HUES6 (cell line): ENCODE measurements at regions not wholly inside any gene's neighbourhood (a gene's known extent, or its start where the extent isn't known, plus 50 kb on each side); places are given as distances from the start of the nearest gene placed in this dataset.

ENCODE experiments used
- H3K27ac ChIP-seq: 2 replicates; pipeline ENCODE4 v1.7.0; 2013; ENCODE audit warnings: low read depth, mild to moderate bottlenecking, low read length, inconsistent platforms
- H3K27me3 ChIP-seq: 2 replicates; pipeline ENCODE4 v1.6.1; 2013; ENCODE audit warnings: low read length; ENCODE audit not compliant: control insufficient read depth, insufficient read depth
- H3K36me3 ChIP-seq: 2 replicates; pipeline ENCODE4 v1.6.1; 2013; ENCODE audit warnings: low read length; ENCODE audit not compliant: control insufficient read depth, insufficient read depth
- H3K4me1 ChIP-seq: 2 replicates; pipeline ENCODE4 v1.6.1; 2013; ENCODE audit warnings: low read length; ENCODE audit not compliant: control insufficient read depth, insufficient read depth
- H3K4me3 ChIP-seq: 2 replicates; pipeline ENCODE4 v1.5.1; 2013; ENCODE audit warnings: low read depth, low read length
- H3K9ac ChIP-seq: one replicate; pipeline ENCODE4 v1.6.1; 2013; ENCODE audit warnings: mild to moderate bottlenecking, low read length
- H3K9me3 ChIP-seq: 2 replicates; pipeline ENCODE4 v1.6.1; 2013; ENCODE audit warnings: low read depth, low read length; ENCODE audit not compliant: control insufficient read depth, insufficient read depth

DNA sequence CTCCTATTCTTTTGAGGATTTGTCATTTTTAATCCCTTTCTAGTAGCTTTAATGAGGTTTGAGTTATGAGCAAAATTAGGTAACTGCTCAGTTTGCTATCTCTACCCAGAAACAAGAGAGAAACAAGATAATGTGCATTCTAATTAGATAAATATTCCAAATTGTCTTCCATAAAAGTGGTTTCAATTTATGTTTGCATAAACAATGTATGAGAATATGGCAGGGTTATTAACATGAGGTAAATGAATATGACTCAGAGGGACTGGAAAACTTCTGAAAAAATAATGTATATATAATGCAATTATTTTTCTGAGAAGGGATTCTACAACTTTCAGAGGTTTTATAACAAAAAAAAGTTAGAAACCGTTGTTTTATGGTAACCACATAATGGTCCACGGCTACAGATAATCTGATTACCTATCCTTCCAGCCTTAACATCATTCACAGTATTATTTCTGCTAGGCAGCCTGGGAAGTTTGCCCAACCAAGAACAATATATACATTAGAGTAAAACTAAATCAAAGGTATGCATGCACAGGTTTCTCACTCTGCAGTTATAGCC, 101.2 kb downstream of the CRPPA start:
- no peaks in the 10 kb centered on the region for H3K36me3 ChIP-seq
- H3K4me3 ChIP-seq = no peak overlapping the region
- H3K27me3 ChIP-seq = no peaks in the 10 kb centered on the region
- no peak overlapping the region for H3K27ac ChIP-seq
- no peak overlapping the region for H3K9ac ChIP-seq
- H3K9me3 ChIP-seq = no peaks in the 10 kb centered on the region
- no peaks in the 10 kb centered on the region for H3K4me1 ChIP-seq

DNA sequence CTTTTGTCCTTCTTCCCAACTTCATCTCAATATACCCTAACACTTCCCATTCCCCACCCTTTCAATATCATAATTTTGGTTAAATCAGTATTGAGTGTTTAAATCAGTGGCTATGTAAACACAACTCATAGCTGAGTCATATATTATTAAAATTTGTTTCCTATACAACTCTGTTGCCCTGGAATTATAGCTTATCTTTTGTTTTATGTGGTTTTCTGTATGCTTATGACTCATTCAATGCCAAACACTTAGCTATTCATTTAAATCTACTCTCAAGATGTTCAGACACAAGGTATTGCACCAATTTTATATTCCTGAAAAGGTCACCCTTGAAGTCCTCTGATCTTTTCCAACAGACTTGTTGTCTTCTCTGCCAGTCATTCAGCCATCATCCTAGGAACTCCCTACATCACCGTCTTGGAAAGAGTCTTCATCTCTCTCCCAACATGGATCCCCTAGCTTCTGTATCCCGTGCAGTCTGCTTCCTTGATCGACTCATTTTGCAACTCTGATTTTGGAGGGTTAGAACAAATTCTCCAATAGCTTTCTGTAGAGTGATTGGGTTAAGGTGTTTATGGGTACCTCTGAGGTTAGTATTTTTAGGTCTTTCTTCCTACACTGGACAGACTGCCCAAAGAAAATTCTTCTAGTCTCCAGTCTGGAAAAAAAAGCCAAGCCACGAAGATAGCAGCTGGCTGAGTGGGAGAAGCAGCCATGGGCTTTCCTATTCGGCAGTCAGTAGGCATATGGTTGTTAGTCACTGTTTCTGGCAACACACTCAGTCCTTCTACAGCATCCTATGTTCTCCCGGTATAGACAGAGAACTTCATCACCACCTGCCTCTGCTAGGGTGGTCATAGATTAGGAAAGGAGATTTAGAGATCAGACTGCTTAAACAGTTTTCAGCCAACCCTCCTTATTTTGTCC, 102.1 kb downstream of the CRPPA start:
- H3K4me1 ChIP-seq = no peaks in the 10 kb centered on the region
- no peaks in the 10 kb centered on the region for H3K9me3 ChIP-seq
- no peaks in the 10 kb centered on the region for H3K36me3 ChIP-seq
- H3K9ac ChIP-seq = no peak overlapping the region
- H3K4me3 ChIP-seq = no peak overlapping the region
- H3K27ac ChIP-seq = no peak overlapping the region
- no peaks in the 10 kb centered on the region for H3K27me3 ChIP-seq

DNA sequence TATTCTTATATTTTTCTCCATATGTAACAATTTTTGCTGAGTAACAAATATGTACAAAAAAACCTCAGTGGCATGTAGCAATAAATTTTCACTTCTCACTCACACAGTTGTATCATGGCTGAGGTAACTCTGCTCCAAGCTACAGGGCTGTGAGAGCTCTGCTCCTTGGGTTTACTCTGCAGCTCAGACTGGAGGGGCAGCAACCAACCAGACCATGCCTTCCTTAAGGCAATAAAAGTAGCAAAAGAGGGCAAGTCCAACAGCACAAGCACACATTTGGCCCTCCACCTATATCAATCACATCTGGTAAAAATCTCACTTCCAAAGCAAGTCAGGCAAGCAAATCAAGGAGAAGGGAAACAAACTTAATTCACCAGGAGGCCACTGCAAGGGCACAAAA, 102.9 kb downstream of the CRPPA start:
- Histone ChIP-seq H3K9ac (no peak overlapping the region), H3K4me3 (no peak overlapping the region), H3K36me3 (no peaks in the 10 kb centered on the region), H3K27ac (no peak overlapping the region), H3K27me3 (no peaks in the 10 kb centered on the region), H3K9me3 (no peaks in the 10 kb centered on the region), H3K4me1 (no peaks in the 10 kb centered on the region)

DNA sequence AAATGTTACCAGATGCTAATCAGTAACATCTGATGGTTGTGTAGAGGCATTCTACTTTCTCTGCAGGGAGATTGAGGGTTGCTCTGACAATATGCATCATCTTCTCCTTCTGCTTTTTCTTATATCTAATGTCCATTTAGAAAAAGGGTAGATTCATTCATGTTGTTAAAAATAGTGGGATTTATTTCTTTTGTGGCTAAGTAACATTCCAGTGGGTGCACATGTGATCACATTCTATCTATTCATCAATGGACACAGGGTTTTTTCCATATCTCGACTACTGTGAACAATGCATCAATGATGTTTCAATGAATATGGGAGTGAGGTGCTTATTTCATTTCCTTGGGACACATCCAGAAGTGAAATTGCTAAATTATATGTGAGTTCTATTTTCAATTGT, 103.9 kb downstream of the CRPPA start:
- no peaks in the 10 kb centered on the region for H3K9me3 ChIP-seq
- no peak overlapping the region for H3K9ac ChIP-seq
- H3K4me3 ChIP-seq = no peak overlapping the region
- no peaks in the 10 kb centered on the region for H3K27me3 ChIP-seq
- H3K36me3 ChIP-seq = no peaks in the 10 kb centered on the region
- no peaks in the 10 kb centered on the region for H3K4me1 ChIP-seq
- no peak overlapping the region for H3K27ac ChIP-seq

DNA sequence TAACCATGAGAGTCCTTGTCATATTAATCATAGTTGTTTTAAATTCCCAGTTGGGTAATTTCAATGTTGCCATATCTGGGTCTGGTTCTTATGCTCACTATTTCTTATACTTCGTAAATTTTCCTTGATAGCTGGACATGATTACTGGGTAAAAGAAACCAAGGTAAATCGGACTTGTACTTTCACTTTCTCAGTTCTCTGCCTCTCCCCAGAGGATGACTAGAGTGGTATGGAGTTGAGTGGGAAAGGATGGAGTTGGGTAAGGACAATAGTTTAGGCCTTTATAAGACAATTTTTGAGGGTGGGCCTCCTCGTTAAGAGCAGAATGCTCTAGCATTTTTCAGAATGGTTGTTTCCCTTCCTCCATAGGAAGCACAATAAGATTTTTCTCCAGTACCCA, 106.1 kb downstream of the CRPPA start:
- no peaks in the 10 kb centered on the region for H3K9me3 ChIP-seq
- H3K36me3 ChIP-seq = no peaks in the 10 kb centered on the region
- H3K27me3 ChIP-seq = no peaks in the 10 kb centered on the region
- no peak overlapping the region for H3K9ac ChIP-seq
- no peak overlapping the region for H3K4me3 ChIP-seq
- no peak overlapping the region for H3K27ac ChIP-seq
- no peaks in the 10 kb centered on the region for H3K4me1 ChIP-seq

DNA sequence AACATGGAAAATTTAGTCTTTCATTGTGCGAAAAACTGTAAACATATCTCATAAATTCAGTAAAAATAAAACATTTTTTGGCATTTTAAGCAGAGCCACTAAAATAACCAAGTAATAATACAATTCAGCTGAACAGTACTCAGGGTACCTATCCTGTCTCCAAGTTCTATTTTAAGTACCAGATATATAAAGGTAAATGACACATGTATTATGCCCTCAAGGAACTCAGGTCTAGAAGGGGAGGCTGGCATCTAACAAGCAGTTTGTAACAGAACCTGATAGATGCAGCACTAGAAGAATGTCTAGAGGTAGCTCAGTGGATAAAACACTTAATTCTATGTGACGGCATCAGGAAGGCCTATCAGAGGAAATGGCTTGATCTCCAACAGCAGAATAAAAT, 112.2 kb downstream of the CRPPA start:
- H3K4me1 ChIP-seq = no peaks in the 10 kb centered on the region
- no peak overlapping the region for H3K27ac ChIP-seq
- H3K9me3 ChIP-seq = no peaks in the 10 kb centered on the region
- H3K9ac ChIP-seq = no peak overlapping the region
- no peak overlapping the region for H3K4me3 ChIP-seq
- H3K36me3 ChIP-seq = no peaks in the 10 kb centered on the region
- H3K27me3 ChIP-seq = no peaks in the 10 kb centered on the region

DNA sequence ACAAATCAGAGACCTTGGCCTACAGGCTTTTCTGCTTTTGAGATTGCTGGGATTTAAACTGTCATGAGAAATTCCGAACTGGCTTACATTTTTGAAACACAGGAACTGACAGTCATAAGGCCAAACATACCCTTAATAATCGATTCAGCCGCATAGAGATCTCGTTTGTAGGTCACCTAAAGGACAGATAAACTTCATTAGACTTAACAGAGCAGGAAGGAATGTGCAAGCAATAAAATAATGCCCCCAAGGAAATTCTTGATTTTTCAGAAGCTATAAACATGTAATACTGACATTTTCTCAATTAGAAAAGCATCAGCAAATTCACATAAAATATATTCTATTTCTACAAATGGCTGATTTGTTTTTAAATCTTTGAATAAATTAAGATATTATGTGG, 120.0 kb downstream of the CRPPA start:
- H3K9ac ChIP-seq = no peak overlapping the region
- no peaks in the 10 kb centered on the region for H3K36me3 ChIP-seq
- H3K27ac ChIP-seq = no peak overlapping the region
- H3K4me1 ChIP-seq = no peaks in the 10 kb centered on the region
- H3K27me3 ChIP-seq = no peaks in the 10 kb centered on the region
- H3K4me3 ChIP-seq = no peak overlapping the region
- H3K9me3 ChIP-seq = no peaks in the 10 kb centered on the region

DNA sequence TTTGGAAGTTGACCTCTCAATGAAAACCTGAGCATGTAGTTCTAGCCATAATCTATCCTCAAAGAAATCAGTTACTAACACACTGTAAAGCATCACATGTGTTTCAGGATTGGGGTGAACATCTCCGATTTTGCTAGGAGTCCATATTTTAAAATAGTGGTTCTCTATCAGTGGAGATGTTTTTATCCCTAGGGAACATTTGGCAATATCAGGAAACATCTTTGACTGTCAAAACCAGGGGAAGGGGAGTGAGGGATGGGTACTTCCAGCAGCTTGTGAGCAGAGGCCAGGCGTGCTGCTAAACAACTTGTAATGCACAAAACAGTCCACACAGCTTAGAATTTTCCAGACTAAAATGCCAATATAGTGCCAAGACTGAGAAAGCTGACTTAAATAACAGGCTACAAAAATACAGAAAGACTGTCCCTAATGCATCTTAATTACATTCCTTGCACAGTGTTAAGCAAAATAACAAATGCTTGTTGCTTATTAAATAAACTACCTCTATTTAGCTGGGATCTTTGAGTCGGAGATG, 120.9 kb downstream of the CRPPA start:
- H3K4me1 ChIP-seq = no peaks in the 10 kb centered on the region
- H3K4me3 ChIP-seq = no peak overlapping the region
- no peak overlapping the region for H3K9ac ChIP-seq
- no peaks in the 10 kb centered on the region for H3K36me3 ChIP-seq
- H3K27ac ChIP-seq = no peak overlapping the region
- H3K27me3 ChIP-seq = no peaks in the 10 kb centered on the region
- H3K9me3 ChIP-seq = no peaks in the 10 kb centered on the region

DNA sequence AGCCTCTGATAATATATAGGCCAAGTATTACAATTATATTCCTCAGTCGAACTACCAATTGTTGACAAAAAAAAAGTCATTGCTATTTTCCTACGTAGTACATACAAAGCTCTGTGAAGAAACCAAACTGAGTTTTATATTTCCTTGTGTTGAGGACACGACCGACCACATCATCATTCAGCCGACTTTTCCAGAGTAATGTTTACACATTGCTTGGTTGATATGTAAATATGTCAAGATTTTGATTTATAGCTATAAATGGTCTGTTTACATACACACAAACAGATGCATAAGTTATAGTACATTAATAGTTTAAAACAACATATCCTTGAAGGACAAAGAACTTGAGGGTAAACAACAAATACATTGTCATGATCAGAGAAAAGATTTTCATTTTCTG, 121.5 kb downstream of the CRPPA start:
- no peak overlapping the region for H3K27ac ChIP-seq
- no peaks in the 10 kb centered on the region for H3K36me3 ChIP-seq
- H3K27me3 ChIP-seq = no peaks in the 10 kb centered on the region
- H3K9ac ChIP-seq = no peak overlapping the region
- no peaks in the 10 kb centered on the region for H3K4me1 ChIP-seq
- H3K9me3 ChIP-seq = no peaks in the 10 kb centered on the region
- H3K4me3 ChIP-seq = no peak overlapping the region

DNA sequence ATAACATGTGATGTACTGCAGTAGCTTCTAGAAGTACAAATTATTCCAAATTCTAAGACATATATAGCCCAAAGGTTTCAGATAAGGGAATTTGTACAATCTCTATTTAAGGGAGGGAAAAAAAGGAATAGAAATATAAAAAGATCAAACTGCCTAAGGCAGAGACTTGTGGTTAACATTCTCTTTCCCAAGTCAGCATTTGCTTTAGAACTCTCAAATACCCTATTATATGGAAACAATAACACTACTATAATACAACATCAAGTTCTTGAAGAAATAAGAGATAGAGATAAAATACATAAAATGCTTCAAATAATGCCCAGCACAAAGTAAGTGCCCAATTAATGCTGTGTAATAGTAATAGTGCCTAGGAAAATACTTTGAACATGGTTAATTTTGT, 123.1 kb downstream of the CRPPA start:
- Histone ChIP-seq H3K4me1 (no peaks in the 10 kb centered on the region), H3K9ac (no peak overlapping the region), H3K4me3 (no peak overlapping the region), H3K27me3 (no peaks in the 10 kb centered on the region), H3K27ac (no peak overlapping the region), H3K9me3 (no peaks in the 10 kb centered on the region), H3K36me3 (no peaks in the 10 kb centered on the region)

DNA sequence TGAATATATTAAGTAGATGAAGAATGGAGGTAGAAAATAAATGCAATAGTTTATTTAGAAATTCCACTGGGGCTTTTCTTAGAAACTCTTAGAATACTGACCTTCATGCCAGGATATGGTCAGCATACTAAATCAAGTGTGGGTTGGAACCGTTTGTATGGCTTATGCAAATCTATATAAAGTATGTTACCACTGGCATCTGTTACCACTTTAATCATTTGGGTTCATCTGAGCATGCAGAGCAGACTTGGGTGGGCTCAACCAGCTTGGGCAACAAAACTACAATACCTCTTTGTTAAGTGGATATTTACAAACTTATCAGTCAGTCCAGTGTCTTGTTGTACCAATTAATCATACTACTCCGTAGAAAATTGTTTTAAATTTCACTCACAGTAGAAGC, 125.8 kb downstream of the CRPPA start:
- H3K36me3 ChIP-seq = no peaks in the 10 kb centered on the region
- no peaks in the 10 kb centered on the region for H3K9me3 ChIP-seq
- no peak overlapping the region for H3K4me3 ChIP-seq
- H3K9ac ChIP-seq = no peak overlapping the region
- H3K4me1 ChIP-seq = no peaks in the 10 kb centered on the region
- no peak overlapping the region for H3K27ac ChIP-seq
- H3K27me3 ChIP-seq = no peaks in the 10 kb centered on the region
